Body of pancreas (tissue), 4 donors: ENCODE measurements at regions not wholly inside any gene's neighbourhood (a gene's known extent, or its start where the extent isn't known, plus 50 kb on each side); places are given as distances from the start of the nearest gene placed in this dataset.
"Not testable (repeated sequence)": the region's sequence is repeated elsewhere in the genome, so short reads cannot be mapped to it uniquely, and the experiment has no call there.

Source experiments
- ATAC-seq: fragments of 150-250 bp; one replicate; pipeline ENCODE4 v1.9.1; 2016
- DNase-seq, 4 donors: peaks; one replicate each; pipeline ENCODE4 v3.0.0-alpha.2; 2019
- H3K27ac ChIP-seq, 4 donors: fragments of 200-600 bp; sonication (generic); 1 replicate in 3 of 4; 2 replicates in 1 of 4; pipeline versions ENCODE4 v1.5.1 to v1.6.1; 2016 to 2019; ENCODE audit warnings: mild to moderate bottlenecking in 1 of 4, mixed read lengths in 1 of 4, moderate library complexity in 1 of 4
- H3K27me3 ChIP-seq, 2 donors: fragments of 200-600 bp; sonication (generic); one replicate each; pipeline ENCODE4 v1.6.0; 2016; ENCODE audit warnings: mild to moderate bottlenecking in 1 of 2
- H3K36me3 ChIP-seq, 2 donors: fragments of 200-600 bp; sonication (generic); replicated peaks in 1 of 2; 2 replicates each; pipeline ENCODE4 v1.5.1; 2016; ENCODE audit warnings: low read depth in 2 of 2; ENCODE audit not compliant: insufficient read depth in 1 of 2
- H3K4me1 ChIP-seq: fragments of 200-600 bp; sonication (generic); one replicate; pipeline ENCODE4 v1.6.0; 2016
- H3K4me3 ChIP-seq, 2 donors: fragments of 200-600 bp; sonication (generic); 1 replicate in 1 of 2; 2 replicates in 1 of 2; pipeline ENCODE4 v1.5.1; 2016 to 2019
- H3K9me3 ChIP-seq, 3 donors: fragments of 200-600 bp; sonication (generic); 1 replicate in 2 of 3; 2 replicates in 1 of 3; pipeline ENCODE4 v1.5.1; 2016
- CTCF ChIP-seq, 7 experiments: fragments of 450-650 bp in 4 of 7; fragments of 200-600 bp in 3 of 7; sonication (generic) in 3 of 7; IDR thresholded peaks; one replicate each; pipeline ENCODE4 v1.5.1; 2016 to 2019; ENCODE audit warnings: antibody characterized with exemption in 7 of 7
- POLR2A ChIP-seq, 3 donors: fragments of 450-650 bp; IDR thresholded peaks; one replicate each; pipeline ENCODE4 v1.6.1; 2016; ENCODE audit warnings: antibody characterized with exemption in 3 of 3, mild to moderate bottlenecking in 2 of 3
- WGBS, 2 donors: methylation state at CpG; one replicate each; pipeline ENCODE4 v1.1.5; 2017; 5-methylcytosine and 5-hydroxymethylcytosine counted together
- intact Hi-C: fragments of 100-400 bp; cut with DNase I; formaldehyde crosslinking; loops from one replicate; pipeline ENCODE4 v1.15.1; 2023

- Histone ChIP-seq H3K36me3 (no peaks in the 10 kb centered on the region), H3K4me3 (no peak overlapping the region), H3K27me3 (no peaks in the 10 kb centered on the region), H3K9me3 (no peaks in the 10 kb centered on the region), H3K4me1 (no peaks in the 10 kb centered on the region), H3K27ac (no peak overlapping the region)
- WGBS, 2 donors, result 55 to 57% methylated on average over 7 of the region's 7 CpGs
- no peak for TF ChIP-seq CTCF (IDR thresholded peaks at IDR 0.05)
- no peak for TF ChIP-seq POLR2A (IDR thresholded peaks at IDR 0.05)
- no peak for ATAC-seq
- DNase-seq, result no peak
- intact Hi-C loops, result no loop called here
These were observed 340.3 kb upstream of the TNRC6C start for GRCh38 chr17:77618173-77618572.

DNA sequence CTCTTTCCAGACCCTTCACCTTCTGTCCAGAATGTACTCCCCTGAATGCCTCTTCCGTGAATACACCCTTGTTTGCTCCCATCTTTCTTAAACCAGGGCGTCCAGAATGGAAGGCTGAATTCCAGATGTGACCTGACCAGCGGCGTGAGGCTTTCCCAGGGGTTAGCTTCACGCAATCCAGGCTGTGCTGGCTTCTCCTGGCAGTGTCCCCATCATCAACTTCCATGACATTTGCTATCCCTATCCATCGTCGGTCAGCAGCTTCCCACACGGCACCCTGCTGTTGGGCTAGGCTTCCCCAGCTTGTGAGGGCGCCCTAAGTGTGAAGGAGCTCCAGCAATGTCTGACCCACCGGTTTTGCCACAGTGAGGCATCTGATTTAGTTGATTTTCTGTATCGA is 339.8 kb upstream of the TNRC6C start:
- WGBS, 2 donors, result 66 to 80% methylated on average over 11 of the region's 11 CpGs
- Histone ChIP-seq H3K27me3 (no peaks in the 10 kb centered on the region), H3K27ac (no peak overlapping the region), H3K9me3 (no peaks in the 10 kb centered on the region), H3K4me1 (no peaks in the 10 kb centered on the region), H3K4me3 (no peak overlapping the region), H3K36me3 (no peaks in the 10 kb centered on the region)
- intact Hi-C loops, result no loop called here
- no peak for TF ChIP-seq CTCF (IDR thresholded peaks at IDR 0.05)
- no peak for ATAC-seq
- DNase-seq, result no peak

- TF ChIP-seq CTCF (IDR thresholded peaks at IDR 0.05) (no peak), POLR2A (IDR thresholded peaks at IDR 0.05) (no peak)
- no peaks in the 10 kb centered on the region for H3K27me3 ChIP-seq
- no peak for ATAC-seq
- WGBS, 2 donors, result 74 to 82% methylated on average over 4 of the region's 4 CpGs
- DNase-seq, result no peak
- no peaks in the 10 kb centered on the region for H3K9me3 ChIP-seq
- H3K27ac ChIP-seq, result no peak overlapping the region
- no peaks in the 10 kb centered on the region for H3K36me3 ChIP-seq
- H3K4me3 ChIP-seq, result no peak overlapping the region
- H3K4me1 ChIP-seq, result no peaks in the 10 kb centered on the region
- intact Hi-C loops, result no loop called here
These were observed 339.2 kb upstream of the TNRC6C start for GRCh38 chr17:77619326-77619725.

DNA sequence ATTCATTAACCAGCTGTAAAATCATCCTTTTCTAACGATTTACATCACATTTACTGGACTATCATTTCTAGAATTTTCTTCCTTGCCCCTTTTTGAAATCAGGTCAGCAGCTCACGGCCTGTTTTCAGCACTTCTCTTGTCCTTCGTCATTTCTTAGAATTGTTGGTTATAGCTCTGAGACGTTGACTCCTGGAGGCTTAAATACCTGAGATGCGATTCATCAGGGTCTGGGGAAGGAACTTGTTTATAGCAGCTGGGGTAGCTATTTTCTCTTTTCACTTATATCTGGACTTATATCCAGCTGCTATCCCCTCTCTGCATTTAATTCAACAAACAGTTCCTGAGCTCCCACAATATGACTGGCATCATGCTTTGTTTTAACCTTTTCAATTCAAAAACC is 338.7 kb upstream of the TNRC6C start:
- H3K36me3 ChIP-seq, result no peaks in the 10 kb centered on the region
- no peaks in the 10 kb centered on the region for H3K27me3 ChIP-seq
- DNase-seq (no peak), ATAC-seq (no peak)
- H3K9me3 ChIP-seq, result no peaks in the 10 kb centered on the region
- no peak for TF ChIP-seq CTCF (IDR thresholded peaks at IDR 0.05)
- no peak for TF ChIP-seq POLR2A (IDR thresholded peaks at IDR 0.05)
- no peak overlapping the region for H3K27ac ChIP-seq
- H3K4me3 ChIP-seq, result no peak overlapping the region
- H3K4me1 ChIP-seq, result no peaks in the 10 kb centered on the region
- 72 to 74% methylated on average over 5 of the region's 5 CpGs for WGBS, 2 donors
- intact Hi-C loops, result no loop called here

DNA sequence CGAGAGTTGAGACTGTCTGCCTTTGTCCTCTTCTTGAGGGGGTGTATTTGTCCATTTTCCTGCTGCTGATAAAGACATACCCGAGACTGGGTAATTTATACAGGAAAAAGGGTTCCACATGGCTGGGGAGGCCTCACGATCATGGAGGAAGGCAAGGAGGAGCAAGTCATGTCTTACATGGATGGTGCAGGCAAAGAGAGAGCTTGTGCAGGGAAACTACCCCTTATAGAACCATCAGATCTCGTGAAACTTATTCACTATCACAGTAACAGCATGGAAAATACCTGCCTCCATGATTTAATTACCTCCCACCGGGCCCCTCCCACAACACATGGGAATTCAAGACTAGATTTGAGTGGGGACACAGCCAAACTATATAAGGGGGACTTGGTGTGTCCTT is 338.2 kb upstream of the TNRC6C start:
- TF ChIP-seq POLR2A (IDR thresholded peaks at IDR 0.05) (no peak), CTCF (IDR thresholded peaks at IDR 0.05) (no peak)
- Histone ChIP-seq H3K36me3 (no peaks in the 10 kb centered on the region), H3K9me3 (no peaks in the 10 kb centered on the region), H3K27ac (no peak overlapping the region), H3K27me3 (no peaks in the 10 kb centered on the region), H3K4me3 (no peak overlapping the region), H3K4me1 (no peaks in the 10 kb centered on the region)
- ATAC-seq, result no peak
- intact Hi-C loops, result no loop called here
- DNase-seq, result no peak
- WGBS, 2 donors, result 52 to 63% methylated on average over 5 of the region's 5 CpGs

- WGBS, 2 donors, result 80 to 91% methylated on average over 6 of the region's 6 CpGs
- ATAC-seq, H3K36me3 ChIP-seq, intact Hi-C loops, DNase-seq, H3K4me1 ChIP-seq, H3K27me3 ChIP-seq, H3K9me3 ChIP-seq, H3K27ac ChIP-seq, H3K4me3 ChIP-seq: not testable (repeated sequence)
These were observed 336.4 kb upstream of the TNRC6C start for GRCh38 chr17:77622084-77622483.
